ENCODE measurements at regions not wholly inside any gene's neighbourhood (a gene's known extent, or its start where the extent isn't known, plus 50 kb on each side); places are given as distances from the start of the nearest gene placed in this dataset.

DNA sequence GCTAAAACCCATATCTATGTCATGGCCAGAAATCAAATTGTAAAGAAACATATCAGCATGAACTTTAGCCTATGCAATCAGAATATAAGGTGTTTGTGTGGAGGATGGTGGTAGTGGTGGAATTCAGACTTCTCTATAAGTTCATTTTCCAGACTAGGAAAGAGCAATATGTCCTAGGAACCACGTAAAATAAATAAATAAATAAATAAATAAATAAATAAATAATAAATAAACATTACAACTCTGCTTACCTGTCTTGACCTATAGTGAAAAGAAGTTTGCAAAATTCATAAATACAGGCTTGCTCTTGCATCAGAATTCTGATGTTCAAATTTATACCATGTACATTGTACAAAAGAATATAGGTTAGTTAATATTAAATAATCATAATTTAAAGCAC is 1382.6 kb upstream of the ADGRL2 start:
- BruUV-seq (replicated peaks) = no TSS peak
- intact Hi-C loops (cut with micrococcal nuclease; ENCODE audit: unreplicated experiment) (no loop called here), in situ Hi-C loops (cut with HindIII; ENCODE audit: low pct_unique_long_range_greater_than_20kb, low sequenced_read_pairs) (no loop called here)

DNA sequence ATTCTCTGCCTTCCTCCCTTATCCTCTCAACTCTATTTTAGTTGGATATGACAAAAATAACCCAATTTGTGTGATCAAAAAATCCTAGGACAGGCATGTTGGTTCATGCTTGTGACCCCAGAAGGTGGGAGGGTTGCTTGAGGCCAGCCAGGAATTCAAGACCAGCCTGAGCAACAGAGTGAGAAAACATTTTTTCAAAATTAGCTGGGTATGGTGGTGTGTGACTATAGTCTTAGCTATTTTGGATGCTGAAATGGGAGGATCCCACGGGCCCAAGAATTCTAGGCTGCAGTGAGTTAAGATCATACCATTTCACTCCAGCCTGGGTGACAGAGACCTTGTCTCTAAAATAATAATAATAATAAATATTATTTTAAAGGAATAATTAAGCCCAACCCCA is 1383.1 kb upstream of the ADGRL2 start:
- TF ChIP-seq SIN3A (IDR thresholded peaks at IDR 0.05; ENCODE audit: borderline replicate concordance, insufficient read depth, low read depth, low read length) (no peak), POLR2AphosphoS5 (IDR thresholded peaks at IDR 0.05; ENCODE audit: low read depth, low read length) (no peak), TCF7L2 (IDR thresholded peaks at IDR 0.05; ENCODE audit: low read depth, low read length) (no peak)
- TF ChIP-seq, protein P1, sequence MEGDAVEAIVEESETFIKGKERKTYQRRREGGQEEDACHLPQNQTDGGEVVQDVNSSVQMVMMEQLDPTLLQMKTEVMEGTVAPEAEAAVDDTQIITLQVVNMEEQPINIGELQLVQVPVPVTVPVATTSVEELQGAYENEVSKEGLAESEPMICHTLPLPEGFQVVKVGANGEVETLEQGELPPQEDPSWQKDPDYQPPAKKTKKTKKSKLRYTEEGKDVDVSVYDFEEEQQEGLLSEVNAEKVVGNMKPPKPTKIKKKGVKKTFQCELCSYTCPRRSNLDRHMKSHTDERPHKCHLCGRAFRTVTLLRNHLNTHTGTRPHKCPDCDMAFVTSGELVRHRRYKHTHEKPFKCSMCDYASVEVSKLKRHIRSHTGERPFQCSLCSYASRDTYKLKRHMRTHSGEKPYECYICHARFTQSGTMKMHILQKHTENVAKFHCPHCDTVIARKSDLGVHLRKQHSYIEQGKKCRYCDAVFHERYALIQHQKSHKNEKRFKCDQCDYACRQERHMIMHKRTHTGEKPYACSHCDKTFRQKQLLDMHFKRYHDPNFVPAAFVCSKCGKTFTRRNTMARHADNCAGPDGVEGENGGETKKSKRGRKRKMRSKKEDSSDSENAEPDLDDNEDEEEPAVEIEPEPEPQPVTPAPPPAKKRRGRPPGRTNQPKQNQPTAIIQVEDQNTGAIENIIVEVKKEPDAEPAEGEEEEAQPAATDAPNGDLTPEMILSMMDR (IDR thresholded peaks at IDR 0.05) = no peak
- TF ChIP-seq, protein P2, sequence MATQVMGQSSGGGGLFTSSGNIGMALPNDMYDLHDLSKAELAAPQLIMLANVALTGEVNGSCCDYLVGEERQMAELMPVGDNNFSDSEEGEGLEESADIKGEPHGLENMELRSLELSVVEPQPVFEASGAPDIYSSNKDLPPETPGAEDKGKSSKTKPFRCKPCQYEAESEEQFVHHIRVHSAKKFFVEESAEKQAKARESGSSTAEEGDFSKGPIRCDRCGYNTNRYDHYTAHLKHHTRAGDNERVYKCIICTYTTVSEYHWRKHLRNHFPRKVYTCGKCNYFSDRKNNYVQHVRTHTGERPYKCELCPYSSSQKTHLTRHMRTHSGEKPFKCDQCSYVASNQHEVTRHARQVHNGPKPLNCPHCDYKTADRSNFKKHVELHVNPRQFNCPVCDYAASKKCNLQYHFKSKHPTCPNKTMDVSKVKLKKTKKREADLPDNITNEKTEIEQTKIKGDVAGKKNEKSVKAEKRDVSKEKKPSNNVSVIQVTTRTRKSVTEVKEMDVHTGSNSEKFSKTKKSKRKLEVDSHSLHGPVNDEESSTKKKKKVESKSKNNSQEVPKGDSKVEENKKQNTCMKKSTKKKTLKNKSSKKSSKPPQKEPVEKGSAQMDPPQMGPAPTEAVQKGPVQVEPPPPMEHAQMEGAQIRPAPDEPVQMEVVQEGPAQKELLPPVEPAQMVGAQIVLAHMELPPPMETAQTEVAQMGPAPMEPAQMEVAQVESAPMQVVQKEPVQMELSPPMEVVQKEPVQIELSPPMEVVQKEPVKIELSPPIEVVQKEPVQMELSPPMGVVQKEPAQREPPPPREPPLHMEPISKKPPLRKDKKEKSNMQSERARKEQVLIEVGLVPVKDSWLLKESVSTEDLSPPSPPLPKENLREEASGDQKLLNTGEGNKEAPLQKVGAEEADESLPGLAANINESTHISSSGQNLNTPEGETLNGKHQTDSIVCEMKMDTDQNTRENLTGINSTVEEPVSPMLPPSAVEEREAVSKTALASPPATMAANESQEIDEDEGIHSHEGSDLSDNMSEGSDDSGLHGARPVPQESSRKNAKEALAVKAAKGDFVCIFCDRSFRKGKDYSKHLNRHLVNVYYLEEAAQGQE (IDR thresholded peaks at IDR 0.05; ENCODE audit: insufficient read depth in 1 of 2, low read depth in 2 of 2, low read length in 1 of 2) = no peak
- ATAC-seq (no peak), DNase-seq (ENCODE audit: low read depth, low spot score) (no peak)
- H3K4me1 ChIP-seq (ENCODE audit: control insufficient read depth, insufficient read depth, low read length) = no peaks in the 10 kb centered on the region
- POLR2A ChIA-PET = no interaction called here
- no peaks in the 10 kb centered on the region for H3K27me3 ChIP-seq (ENCODE audit: control insufficient read depth, insufficient read depth, low read length)
- CTCF ChIA-PET = no interaction called here
- intact Hi-C loops (cut with micrococcal nuclease; ENCODE audit: unreplicated experiment) = no loop called here
- H3K9me3 ChIP-seq (ENCODE audit: control insufficient read depth, insufficient read depth, low read depth, low read length) = no peaks in the 10 kb centered on the region
- no TSS peak for BruUV-seq (replicated peaks)
- H3K4me3 ChIP-seq (ENCODE audit: low read depth in 2 of 2, low read length in 2 of 2) = no peak overlapping the region
- H3K36me3 ChIP-seq (ENCODE audit: control insufficient read depth, insufficient read depth, low read length) = no peaks in the 10 kb centered on the region
- in situ Hi-C loops (cut with HindIII; ENCODE audit: low pct_unique_long_range_greater_than_20kb, low sequenced_read_pairs) = no loop called here
- no peak overlapping the region for H3K27ac ChIP-seq (ENCODE audit: low read length)

More for the DNA sequence above, 1382.6 kb upstream of the ADGRL2 start:
- H3K27ac ChIP-seq (ENCODE audit: low read length) = no peak overlapping the region
- CTCF ChIA-PET = no interaction called here
- ATAC-seq = no peak
- no peak overlapping the region for H3K4me3 ChIP-seq (ENCODE audit: low read depth in 2 of 2, low read length in 2 of 2)
- no peaks in the 10 kb centered on the region for H3K4me1 ChIP-seq (ENCODE audit: control insufficient read depth, insufficient read depth, low read length)
- no peaks in the 10 kb centered on the region for H3K27me3 ChIP-seq (ENCODE audit: control insufficient read depth, insufficient read depth, low read length)
- H3K36me3 ChIP-seq (ENCODE audit: control insufficient read depth, insufficient read depth, low read length) = no peaks in the 10 kb centered on the region
- TF ChIP-seq TCF7L2 (IDR thresholded peaks at IDR 0.05; ENCODE audit: low read depth, low read length) (no peak), POLR2AphosphoS5 (IDR thresholded peaks at IDR 0.05; ENCODE audit: low read depth, low read length) (no peak), SIN3A (IDR thresholded peaks at IDR 0.05; ENCODE audit: borderline replicate concordance, insufficient read depth, low read depth, low read length) (no peak)
- TF ChIP-seq, protein P2 (IDR thresholded peaks at IDR 0.05; ENCODE audit: insufficient read depth in 1 of 2, low read depth in 2 of 2, low read length in 1 of 2) = no peak
- TF ChIP-seq, protein P1 (IDR thresholded peaks at IDR 0.05) = no peak
- no peak for DNase-seq (ENCODE audit: low read depth, low spot score)
- H3K9me3 ChIP-seq (ENCODE audit: control insufficient read depth, insufficient read depth, low read depth, low read length) = no peaks in the 10 kb centered on the region
- POLR2A ChIA-PET = no interaction called here

Data from Panc1 (cell line).